Activated CD8-positive, alpha-beta memory T cell treated with anti-CD3 and anti-CD28 coated beads for 36 hours (primary cell): ENCODE measurements at regions not wholly inside any gene's neighbourhood (a gene's known extent, or its start where the extent isn't known, plus 50 kb on each side); places are given as distances from the start of the nearest gene placed in this dataset.

Source experiments
- CTCF ChIA-PET: fragments of 350-600 bp; sonication (Branson Sonifier 250); formaldehyde crosslinking; loops from one replicate; lab custom pipeline; 2021; ENCODE audit warnings: antibody characterized with exemption; lab: Charles Lee
- POLR2A ChIA-PET: fragments of 350-600 bp; sonication (Branson Sonifier 250); formaldehyde crosslinking; loops from one replicate; lab custom pipeline; 2021; ENCODE audit warnings: antibody characterized with exemption; lab: Charles Lee

DNA sequence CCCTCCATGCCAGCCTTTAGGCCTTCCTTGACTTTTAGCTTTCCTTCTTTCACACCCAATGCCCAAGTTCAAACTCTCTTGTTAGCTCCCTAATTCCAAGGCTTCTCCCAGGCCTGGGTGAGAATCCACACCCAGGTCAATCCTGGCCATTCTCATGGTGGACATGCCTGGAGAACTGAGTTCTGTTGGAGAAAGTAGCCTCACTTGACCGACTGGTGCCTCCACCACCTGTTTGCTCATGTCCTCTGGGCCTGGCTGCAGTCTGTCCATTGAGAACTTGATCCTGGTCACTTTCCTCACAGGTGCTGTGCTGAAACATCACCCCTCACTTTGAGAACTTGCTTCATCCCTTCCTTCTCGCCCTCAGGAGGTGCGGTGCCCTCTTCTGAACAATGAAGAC is 189.1 kb upstream of the TWIST2 start:
- POLR2A ChIA-PET, result no interaction called here
- CTCF ChIA-PET, result no interaction called here

GRCh38 chr2:238659231-238659630 is 188.7 kb upstream of the TWIST2 start:
- CTCF ChIA-PET, result no interaction called here
- POLR2A ChIA-PET, result no interaction called here

DNA sequence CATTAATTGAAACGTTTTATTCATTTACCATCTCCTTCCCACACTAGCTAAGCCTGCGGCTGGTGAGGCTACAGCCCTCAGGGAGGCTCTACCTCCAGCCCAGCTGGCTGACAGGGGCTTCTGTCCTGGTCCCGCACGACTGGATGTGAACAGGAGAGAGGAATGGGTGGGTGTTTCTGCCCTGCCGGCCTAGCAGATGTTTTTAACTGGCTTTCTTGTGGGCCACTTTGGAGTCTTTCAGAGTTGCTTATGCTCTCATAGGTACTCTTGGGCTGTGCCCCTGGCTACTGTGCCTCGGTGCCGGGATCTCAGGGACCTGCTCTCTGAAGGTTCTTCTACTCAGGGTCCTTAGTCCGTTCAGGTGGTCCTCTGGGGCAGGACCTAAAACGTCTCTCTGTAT is 184.3 kb upstream of the TWIST2 start:
- ChIA-PET CTCF (no interaction called here), POLR2A (no interaction called here)

- ChIA-PET POLR2A (no interaction called here), CTCF (no interaction called here)
Measured at GRCh38 chr2:238665919-238666318, 182.0 kb upstream of the TWIST2 start.

DNA sequence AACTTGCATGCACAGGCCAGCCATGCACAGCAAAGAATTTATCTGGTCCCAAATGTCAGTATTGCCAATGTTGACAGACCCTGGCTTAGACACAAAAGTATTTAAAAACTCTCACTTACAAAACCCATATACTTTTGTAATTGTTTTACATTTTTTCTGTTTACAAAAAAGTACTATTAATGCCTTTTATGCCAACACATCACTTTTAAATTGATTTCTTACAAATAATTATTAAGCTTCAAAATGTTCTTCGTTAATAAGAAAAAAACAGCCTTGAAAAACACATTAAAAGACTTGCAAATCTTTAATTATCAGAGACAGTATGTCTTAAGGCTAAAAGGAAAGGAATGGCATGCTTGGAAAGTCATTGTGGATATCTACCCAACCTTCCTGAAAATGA is 181.3 kb upstream of the TWIST2 start:
- CTCF ChIA-PET, result no interaction called here
- POLR2A ChIA-PET, result no interaction called here

DNA sequence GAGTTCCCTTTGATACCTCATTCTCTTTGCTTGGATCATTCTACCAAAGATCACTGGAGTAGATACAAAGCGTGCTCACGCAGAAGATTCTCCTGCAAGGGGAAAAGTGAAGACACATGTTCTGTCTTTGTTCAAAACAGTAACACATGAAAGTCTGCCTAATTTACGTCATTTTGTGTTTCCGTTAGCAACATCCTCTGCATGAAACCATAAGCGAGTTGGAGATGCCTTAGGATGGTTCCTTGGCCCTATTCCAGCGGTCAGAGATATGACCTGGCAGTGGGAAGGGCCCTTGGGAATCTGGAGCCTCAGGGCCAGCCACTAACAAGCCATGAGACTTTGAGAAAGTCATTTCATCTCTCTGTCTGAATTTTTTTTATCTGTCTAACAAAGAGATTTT is 180.9 kb upstream of the TWIST2 start:
- POLR2A ChIA-PET, result no interaction called here
- CTCF ChIA-PET, result no interaction called here

DNA sequence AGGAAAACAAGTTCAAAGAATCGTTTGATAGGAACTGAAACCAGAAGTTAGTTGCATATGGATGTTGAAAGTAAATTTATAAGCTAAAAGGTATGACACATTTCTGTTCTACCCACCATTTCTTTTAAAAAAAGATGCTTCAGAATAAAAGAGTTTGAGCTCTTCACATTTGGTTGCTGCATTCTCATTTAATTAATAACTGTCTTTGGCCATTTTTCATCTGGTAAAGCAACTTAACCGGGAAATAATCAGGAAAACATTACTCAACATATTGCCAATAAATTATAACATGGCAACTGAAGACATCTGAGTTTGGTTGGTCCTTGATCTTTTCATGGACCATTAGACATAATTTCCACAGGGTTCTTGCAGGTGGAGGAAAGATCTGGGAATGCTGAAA is 180.2 kb upstream of the TWIST2 start:
- ChIA-PET POLR2A (no interaction called here), CTCF (no interaction called here)

- ChIA-PET POLR2A (no interaction called here), CTCF (no interaction called here)
Measured at GRCh38 chr2:238668426-238668825, 179.5 kb upstream of the TWIST2 start.

- POLR2A ChIA-PET, result no interaction called here
- CTCF ChIA-PET, result no interaction called here
Measured at GRCh38 chr2:238669046-238669445, 178.8 kb upstream of the TWIST2 start.

GRCh38 chr2:238669581-238670080 is 178.3 kb upstream of the TWIST2 start:
- POLR2A ChIA-PET, result no interaction called here
- CTCF ChIA-PET, result no interaction called here

DNA sequence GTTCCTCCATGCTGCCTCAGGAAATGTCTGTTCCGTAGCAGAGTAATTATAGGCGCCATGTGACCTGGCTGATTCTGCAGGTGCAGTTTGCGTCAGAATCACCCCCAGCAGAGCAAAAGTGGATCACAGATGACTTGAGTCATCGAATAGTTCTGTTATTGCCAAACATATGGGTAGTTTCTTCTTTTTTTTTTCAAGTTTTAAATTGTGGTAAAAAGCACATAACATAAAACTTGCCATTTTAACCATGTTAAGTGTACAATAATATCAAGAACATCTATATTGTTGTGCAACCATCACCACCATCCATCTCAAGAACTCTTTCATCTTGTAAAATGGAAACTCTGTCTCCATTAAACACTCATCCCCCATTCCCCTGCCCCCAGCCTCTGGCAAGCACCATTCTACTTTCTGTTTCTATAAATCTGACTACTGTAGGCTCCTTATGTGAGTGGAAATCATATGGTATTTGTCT is 177.7 kb upstream of the TWIST2 start:
- ChIA-PET POLR2A (no interaction called here), CTCF (no interaction called here)

DNA sequence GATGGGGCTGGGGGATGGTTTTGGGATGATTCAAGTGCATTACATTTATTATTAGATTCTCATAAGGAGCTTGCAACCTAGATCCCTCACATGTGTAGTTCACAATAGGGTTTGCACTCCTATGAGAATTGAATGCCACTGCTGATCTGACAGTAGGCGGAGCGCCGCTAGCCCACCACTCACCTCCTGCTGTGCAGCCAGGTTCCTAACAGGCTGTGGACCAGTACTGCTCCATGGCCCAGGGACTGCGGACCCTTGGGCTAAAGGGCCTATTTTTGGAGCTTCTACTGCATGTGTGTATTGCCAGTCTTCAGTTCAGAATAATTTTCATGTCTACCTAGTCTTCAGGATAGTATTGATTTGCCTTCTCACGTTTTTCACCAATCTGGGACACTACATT is 165.3 kb upstream of the TWIST2 start:
- ChIA-PET POLR2A (no interaction called here), CTCF (no interaction called here)

DNA sequence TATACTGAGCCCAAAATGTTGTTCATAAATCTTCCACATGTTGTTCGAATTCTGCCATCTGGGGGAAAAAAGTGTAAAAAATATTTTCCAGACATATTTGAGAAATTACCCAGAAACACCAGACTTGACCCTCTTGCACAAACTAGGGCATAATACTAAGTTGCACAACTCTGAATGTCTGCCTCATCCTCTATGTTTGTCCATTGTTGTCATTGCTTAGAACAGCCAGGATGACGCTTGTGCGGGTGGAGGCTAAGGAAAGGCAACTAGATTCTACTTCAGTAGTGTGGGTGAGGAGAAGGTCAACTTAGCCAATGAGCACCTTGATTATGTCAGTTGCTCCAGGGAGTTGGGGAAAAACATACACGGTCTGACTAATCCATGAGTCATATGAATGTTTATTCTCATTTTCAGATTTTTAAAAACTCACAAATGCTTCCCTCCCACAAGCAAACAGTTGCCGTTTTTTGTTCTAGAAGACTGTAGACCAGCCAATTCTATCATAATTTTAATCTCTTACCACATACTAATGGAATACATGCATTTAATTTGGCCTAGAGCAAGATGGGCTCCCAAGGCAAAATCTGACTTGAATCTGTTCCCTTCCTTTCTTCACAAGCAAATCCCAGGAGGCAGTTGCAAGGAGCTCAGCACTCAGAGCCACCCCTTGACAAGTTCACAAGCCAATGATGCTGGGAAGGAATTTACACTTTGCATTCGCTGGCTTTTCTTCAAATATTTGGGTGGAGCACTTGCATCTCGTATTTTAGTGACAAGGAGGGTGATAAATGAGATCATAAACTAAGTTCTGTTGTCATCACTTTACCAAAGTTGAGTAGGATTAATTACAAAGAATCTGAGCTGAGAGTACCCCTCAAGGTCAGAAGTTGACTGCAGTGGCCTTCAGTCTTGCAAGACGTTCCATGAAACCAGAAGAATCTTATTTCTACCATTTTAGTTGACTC is 163.2 kb upstream of the TWIST2 start:
- ChIA-PET CTCF (no interaction called here), POLR2A (no interaction called here)

- ChIA-PET POLR2A (no interaction called here), CTCF (no interaction called here)
Measured at GRCh38 chr2:238685327-238685709, 162.6 kb upstream of the TWIST2 start.

- ChIA-PET CTCF (no interaction called here), POLR2A (no interaction called here)
Measured at GRCh38 chr2:238685713-238686112, 162.2 kb upstream of the TWIST2 start.

DNA sequence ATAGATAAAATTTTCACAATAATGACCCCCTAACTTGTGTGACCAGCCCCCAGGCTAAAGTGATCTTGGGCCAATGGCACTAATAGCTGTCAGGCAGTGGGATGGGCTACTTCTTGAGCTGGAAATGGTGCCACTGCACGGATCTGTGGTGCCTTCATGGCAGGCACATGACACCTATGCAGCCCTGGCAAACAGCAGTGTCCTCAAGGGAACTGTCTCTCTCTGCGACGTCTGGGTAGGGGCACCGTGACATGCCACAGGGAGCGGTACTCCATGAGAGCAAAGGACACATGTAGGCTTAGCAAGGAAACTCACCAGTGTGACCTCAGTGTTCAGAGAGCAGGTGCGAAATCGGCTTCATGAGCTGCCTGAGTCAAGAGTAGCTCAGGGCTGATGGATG is 161.7 kb upstream of the TWIST2 start:
- POLR2A ChIA-PET, result no interaction called here
- CTCF ChIA-PET, result no interaction called here

- ChIA-PET POLR2A (interaction anchor here (0.6 kb wide), 1 partner anchor 189 kb away, joined by 3 read pairs; no protein-coding TSS in a partner anchor), CTCF (no interaction called here)
Measured at GRCh38 chr2:238688193-238689153, 159.4 kb upstream of the TWIST2 start.

- ChIA-PET POLR2A (no interaction called here), CTCF (no interaction called here)
Measured at GRCh38 chr2:238689331-238689730, 158.6 kb upstream of the TWIST2 start.

DNA sequence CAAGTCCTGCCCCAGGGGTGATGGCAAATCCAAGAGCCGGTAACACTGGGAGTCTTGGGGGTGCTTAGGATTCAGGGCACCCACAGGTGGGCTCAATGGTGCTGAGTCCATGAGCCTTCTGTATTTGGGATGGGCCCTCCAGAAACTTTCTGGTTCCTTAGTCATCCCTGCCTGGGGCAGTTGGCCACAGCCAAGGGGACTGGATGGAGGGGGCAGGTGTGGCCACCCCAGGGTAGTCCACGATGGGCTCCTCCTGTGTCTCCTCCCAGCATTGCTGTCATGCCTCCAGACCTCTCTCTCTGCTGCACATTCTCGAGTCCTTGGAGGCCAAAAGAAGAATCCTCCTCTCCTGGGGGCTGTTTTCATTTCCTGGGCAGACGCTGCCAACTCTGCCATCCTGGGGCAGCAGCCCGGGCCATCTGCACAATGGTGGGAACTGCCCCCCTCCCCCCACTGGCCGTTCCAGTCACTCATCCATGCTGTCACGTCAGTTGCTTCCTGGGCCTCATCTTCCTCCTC is 158.0 kb upstream of the TWIST2 start:
- POLR2A ChIA-PET, result no interaction called here
- CTCF ChIA-PET, result no interaction called here

- ChIA-PET CTCF (no interaction called here), POLR2A (no interaction called here)
Measured at GRCh38 chr2:238690511-238690910, 157.4 kb upstream of the TWIST2 start.
